ENCODE measurements at regions not wholly inside any gene's neighbourhood (a gene's known extent, or its start where the extent isn't known, plus 50 kb on each side); places are given as distances from the start of the nearest gene placed in this dataset.
A peak's percentile ranks its signal among the peaks of the same experiment; 100 is the strongest.

DNA sequence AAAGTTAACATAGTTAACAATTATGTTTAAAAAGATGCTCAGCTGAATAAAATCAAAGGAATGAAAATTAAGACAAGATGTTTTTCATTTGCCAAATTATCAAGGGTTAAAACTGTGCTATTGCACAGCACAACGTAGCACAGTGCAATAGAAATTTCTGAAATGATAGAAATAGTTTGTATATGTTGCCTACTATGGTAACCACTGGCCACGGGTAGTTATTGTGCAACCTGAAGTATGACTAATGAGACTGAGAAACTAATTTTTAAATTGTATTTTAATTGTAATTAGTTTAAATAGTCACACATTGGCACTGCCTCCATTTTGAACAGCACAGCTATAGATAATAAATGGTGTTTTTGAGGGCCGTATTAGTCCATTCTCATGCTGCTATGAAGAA lies 343.1 kb upstream of the FAM241A start:
- DNase-seq (ENCODE audit: low read depth), result peak; percentile 3

- DNase-seq (ENCODE audit: low read depth), result no peak
Measured at GRCh38 chr4:111806331-111806730, 338.9 kb upstream of the FAM241A start.

- no peak for DNase-seq (ENCODE audit: low read depth)
Measured at GRCh38 chr4:111807576-111807975, 337.7 kb upstream of the FAM241A start.

DNA sequence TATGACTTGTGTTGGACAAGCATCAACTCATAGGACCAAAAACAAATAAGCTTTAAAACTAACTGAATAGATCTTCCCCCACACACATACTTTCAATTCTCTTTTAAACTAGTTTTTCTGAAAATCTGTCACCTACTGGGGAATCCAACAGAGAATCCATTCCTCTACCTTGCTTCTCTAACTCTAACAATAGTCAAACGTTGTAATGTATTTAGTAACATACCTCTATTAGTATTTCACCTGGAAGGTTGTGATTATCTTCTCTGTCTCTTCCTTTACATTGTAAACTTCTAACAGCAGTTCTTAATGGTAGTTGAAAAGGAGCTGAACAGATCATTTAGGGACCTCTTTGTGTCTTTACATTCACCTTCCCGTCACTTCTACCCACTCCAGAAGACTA lies 337.1 kb upstream of the FAM241A start:
- DNase-seq (ENCODE audit: low read depth), result no peak

DNA sequence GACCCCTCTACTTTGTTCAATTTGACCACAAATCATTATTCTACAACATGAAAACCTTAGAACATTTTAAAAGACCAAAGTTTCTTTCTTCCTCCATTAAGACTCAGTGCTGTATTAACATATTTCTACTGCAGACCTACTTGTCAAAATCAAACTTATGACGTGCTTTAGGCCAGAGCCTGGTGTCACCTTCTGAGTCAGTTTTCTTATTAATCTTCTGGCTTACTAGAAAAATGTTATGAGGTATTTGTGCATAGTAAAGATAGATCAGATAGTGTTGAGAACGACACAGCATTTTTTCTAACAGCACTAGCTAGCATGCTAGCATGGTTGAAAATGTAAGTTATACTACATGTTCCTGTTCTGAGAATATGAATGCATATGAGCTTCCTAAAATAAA lies 333.6 kb upstream of the FAM241A start:
- DNase-seq (ENCODE audit: low read depth), result no peak

- no peak for DNase-seq (ENCODE audit: low read depth)
Measured at GRCh38 chr4:111812114-111812513, 333.1 kb upstream of the FAM241A start.

DNA sequence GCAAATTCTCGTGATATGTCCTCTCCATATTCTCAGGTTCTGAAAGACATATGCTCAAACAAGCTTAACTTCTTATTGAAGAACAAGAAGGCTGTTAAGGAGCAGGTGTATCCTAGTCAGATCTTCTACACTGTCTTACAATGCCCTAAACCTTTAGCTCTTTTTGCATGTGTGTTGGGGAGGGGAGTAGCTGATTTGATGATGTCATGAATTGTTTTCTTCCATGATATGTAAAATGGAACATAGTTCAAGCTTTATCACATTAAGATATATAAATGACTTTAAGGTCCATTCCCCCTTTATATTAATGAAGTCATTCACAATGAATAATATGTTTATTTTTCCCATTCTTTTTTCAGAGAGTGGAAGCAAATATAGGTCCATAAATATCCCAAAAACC lies 332.5 kb upstream of the FAM241A start:
- DNase-seq (ENCODE audit: low read depth), result no peak

DNA sequence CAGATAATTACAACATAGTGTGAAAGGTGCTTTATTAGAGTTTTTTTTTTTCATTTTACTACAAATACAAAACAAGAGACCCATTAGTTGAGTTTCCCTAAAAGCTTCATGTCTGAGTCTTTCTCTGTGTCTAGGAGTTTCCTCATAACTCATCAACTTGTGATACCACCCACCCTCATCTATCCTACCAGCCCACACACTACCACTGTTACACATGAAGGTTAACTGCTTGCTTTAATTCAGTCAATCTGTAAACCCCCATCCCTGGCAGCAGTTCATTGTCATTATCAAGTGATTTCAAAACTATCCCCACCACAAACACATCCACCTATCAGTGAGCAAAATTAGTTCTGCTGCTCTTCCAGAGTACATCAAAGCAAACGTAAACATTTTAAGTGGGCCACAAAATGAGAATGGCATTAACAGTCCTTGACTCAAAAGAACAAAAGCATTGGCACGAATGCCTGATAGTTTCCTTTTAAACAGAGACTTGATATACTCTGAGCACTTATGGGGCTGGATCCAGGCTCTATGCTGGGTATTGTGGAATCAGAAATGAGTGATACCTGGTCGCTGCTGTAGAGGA lies 331.6 kb upstream of the FAM241A start:
- DNase-seq (ENCODE audit: low read depth), result no peak

DNA sequence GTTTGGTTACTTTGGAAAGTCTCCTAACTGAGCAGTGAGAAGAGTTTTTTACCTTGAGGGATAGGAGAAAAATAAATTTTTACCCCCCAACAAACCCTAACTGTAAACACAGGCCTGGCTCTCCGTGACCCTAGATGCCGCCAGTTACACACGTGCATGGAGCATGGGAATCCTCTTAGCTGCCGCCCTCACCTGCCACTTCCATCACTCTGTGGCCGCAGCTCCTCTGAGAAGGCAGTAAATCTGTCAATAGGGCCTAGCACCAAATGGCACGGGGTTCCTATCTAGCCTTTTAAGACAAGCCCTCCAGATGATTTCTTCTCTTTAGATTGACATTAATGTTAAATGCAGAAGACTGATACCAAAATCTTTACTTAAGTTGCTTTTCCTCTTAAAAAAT lies 330.3 kb upstream of the FAM241A start:
- DNase-seq (ENCODE audit: low read depth), result no peak

DNA sequence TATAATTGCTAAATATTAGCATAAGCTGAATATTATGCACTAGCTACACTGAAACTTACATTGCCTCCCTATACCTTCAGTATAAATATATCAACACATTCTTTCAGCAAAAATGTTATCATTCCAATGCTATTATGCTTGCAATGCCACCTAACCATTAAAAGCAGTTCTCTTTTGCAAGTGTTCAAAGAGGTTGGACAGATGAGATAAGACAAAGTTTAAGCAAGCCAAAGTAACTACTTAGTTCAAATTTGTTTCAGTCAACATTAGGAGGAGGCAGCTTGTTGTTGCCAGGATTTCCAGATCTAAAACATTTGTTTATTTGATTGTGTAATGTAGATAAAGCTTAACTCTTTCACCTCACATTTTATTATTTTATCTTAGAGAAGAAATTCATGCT lies 323.9 kb upstream of the FAM241A start:
- DNase-seq (ENCODE audit: low read depth), result no peak

DNA sequence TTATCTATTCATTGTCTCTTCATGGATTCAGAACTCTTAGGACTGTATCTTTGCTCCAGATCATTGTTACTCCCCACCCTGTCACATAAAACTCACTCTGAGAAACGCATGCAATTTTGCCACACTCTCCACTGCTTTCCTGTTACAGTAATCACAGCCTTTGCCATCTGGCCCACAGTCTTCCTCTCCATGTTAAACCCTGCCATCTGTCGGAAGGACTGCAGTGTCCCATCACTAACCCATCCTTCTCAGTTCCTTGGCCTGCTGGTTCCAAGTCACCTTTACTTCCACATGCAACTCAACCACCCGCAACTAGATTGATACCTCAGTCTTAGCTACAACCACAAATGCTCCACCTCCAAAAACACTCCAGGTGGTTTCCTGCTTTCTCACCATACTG lies 308.7 kb upstream of the FAM241A start:
- no peak for DNase-seq (ENCODE audit: low read depth)

DNA sequence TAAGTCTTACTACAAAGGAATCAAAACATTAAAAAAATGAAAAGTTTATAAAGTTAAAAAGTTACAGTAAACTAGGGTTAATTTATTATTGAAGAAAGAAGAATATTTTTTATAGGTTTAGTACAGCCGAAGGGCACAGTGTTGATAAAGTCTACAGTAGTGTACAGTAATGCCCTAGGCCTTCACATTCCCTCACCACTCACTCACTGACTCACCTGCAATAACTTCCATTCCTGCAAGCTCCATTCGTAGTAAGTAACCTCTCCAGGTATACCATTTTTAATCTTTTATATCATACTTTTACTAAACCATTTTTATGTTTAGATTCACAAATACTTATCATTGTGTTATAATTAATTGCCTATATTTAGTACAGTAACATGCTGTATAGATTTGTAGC lies 307.5 kb upstream of the FAM241A start:
- no peak for DNase-seq (ENCODE audit: low read depth)

DNA sequence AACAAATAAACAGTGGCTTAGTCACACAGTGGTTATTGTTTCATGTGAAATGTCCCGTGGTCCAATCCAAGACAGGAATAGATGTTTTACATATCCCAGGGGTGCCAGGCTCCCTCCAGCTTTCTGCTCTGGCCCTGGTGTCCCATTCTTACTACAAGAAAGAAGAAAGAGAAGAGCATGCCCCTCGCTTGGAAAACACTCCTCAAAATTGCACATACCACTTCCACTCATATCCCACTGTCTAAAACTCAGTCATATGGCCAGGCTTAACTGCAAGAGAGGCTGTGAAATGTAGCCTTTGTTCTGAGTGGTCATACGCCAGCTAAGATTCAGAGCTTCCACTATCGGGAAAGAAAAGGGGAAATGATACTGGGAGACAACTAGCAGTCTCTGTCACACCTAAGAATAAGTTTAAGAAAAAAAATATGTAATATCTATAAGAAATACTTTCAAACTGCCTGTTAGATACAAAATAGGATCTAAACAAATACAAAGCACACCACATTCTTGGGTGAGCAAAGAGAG lies 306.8 kb upstream of the FAM241A start:
- no peak for DNase-seq (ENCODE audit: low read depth)

- DNase-seq (ENCODE audit: low read depth), result no peak
Measured at GRCh38 chr4:111839141-111839540, 306.1 kb upstream of the FAM241A start.

DNA sequence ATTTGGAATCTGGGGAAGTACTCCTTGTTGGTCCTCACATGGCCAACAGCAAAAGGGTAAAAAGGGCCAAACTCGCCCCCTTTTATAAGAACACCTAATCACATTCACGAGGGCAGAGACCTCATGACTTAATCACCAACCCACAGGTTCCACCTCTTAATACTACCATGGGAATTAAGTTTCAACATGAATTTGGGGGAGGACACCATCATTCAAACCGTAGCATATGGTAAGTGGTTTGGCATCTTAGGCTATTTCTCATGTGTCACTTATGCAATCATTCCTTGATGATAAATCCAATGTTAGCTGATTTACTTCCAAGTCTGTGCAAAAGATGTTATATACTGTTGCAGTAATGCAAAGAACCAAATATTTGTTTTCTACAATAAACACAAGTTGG lies 302.9 kb upstream of the FAM241A start:
- DNase-seq (ENCODE audit: low read depth), result no peak

DNA sequence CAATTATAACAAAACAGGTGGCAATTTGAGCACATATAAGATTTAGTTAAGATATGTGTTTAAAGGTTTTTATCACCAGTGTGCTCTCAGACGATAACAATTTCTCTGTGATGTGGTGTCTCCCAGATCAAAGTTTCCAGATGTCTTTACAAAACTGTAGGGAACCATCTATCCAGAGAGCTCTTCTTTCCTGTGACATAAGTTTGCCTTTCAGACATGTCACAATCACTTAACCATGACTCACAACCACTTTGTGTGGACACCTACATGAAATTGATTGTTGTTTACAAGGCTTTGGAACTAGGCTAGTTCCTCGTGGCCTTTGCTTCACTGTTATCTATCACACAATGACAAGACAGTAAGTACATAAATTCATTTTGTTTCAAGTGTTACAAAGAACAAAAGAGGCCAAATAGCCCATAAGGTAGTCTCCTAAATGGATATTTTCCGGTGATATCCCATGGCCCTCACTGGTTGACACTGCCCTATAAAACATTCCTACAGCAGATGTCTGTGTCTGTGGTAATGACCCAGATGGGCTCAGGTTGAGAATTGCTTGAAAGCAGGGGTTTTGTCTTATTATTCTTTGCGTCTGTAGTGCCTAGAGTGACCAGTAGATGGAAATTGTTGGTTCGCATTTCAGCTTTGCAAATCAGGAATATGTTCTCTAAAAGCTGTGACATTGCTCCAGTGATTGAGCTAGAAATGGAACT lies 297.8 kb upstream of the FAM241A start:
- no peak for DNase-seq (ENCODE audit: low read depth)

GRCh38 chr4:111849746-111850284 lies 295.4 kb upstream of the FAM241A start:
- no peak for DNase-seq (ENCODE audit: low read depth)

DNA sequence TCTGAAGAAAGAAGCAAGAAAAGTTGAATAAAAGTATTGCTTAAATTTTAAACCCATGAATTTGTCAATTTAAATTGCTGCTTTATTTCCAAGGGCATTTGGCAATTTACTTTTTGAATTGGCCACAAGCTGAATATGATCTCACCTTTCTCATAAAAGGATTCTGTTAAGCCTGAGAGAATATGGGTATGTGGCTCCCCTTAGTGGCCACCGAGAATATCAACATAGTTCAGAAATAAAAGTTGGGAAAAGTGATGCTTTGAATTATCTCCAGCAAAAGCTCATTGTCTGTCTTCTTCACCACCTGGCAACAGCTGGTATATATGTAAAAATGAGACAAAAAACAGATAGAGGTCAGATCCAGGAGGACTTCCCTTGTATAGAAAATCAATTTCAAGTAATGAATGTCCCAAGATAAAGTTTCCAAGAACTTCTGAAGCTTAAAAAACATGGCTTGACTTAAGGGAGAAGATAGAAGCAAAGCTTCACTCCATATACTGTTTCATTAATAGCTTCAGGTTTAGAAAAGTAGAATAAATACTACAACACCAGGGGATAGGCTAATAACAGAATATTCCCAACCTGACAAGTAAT lies 290.7 kb upstream of the FAM241A start:
- peak; percentile 9 for DNase-seq (ENCODE audit: low read depth)

DNA sequence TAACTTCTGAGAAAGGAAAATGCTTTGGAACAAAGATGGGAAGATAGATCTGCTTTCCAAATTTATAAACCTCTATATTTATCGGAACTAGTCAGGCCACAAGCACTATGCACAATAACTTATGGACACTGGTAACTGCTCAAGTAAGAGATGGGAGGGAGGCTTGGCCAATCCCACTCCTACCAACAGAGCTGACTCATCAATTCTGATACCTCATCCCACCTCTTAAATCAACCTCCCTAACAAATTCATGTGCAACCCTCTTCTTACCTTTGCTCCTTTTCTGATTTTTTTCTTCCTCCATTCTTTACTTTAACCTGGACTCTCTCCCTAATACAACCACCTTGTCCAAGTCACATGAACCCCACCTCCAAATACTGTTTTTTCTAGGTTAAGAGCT lies 289.9 kb upstream of the FAM241A start:
- no peak for DNase-seq (ENCODE audit: low read depth)

DNA sequence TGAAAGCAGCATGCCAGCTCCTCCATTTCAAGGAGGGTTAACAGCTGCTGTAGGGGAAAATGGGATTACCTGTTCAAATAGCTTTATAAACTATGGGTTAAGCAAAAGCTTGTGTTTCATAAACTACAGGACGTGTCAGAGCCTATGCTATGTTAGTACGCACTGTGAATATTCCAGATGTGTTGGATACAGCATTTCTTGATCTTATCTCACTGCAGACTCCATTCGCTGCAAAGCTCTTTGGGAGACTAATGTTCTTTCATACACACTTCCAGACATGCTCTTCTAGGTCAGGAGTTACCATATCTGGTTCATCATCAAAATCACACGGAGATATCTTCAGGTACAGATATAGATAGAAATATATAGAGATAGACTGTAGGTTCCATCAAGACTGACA lies 281.2 kb upstream of the FAM241A start:
- DNase-seq (ENCODE audit: low read depth), result no peak

DNA sequence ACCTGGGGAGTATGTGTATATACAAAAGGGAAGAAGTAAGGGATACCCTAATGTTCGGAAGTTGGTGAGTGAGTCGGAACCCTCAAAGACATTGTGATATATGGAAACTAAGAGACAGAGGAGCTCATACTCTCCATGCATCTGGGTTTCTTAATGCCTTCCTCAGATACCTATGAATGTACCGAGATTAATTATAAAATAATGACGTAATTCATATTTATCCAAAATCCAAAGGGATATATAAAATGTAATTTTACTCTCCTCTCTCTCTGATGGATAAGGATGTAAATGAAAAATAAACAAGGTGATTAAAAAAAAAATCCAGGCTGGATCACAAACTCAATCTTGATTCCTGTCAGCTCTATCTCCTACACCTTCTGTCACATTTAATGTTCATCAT lies 275.9 kb upstream of the FAM241A start:
- DNase-seq (ENCODE audit: low read depth), result no peak

- DNase-seq (ENCODE audit: low read depth), result no peak
Measured at GRCh38 chr4:111871802-111872201, 273.5 kb upstream of the FAM241A start.

DNA sequence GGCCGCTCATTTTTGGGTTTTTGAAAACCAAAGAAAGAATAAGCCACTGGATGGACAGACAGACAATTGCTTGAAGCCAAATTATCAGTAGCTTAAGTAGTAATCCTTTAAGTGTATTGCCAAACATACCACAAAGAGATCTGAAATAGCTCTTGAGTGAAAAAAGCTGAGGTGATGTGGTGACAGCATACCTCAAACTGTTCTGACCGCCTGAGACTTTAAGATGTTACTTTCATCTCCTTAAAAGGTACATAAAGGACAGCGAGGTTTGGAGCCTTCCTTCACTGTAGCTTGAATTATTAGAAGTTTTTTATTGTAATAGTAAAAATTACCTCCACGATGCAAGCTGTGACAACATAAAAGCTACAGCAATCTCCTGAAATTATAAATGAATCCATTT lies 271.5 kb upstream of the FAM241A start:
- no peak for DNase-seq (ENCODE audit: low read depth)

Measured in non-pigmented ciliary epithelial cell (primary cell).